MM.1S (cell line): ENCODE measurements at regions not wholly inside any gene's neighbourhood (a gene's known extent, or its start where the extent isn't known, plus 50 kb on each side); places are given as distances from the start of the nearest gene placed in this dataset.
"Not testable (repeated sequence)": the region's sequence is repeated elsewhere in the genome, so short reads cannot be mapped to it uniquely, and the experiment has no call there.

Experiments used
- DNase-seq: peaks from one replicate; pipeline ENCODE4 v3.0.0-alpha.2; 2015
- H2AFZ ChIP-seq: fragments of 300-600 bp; sonication (generic); 2 replicates; pipeline ENCODE4 v1.6.0; 2016; ENCODE audit warnings: antibody characterized with exemption, low read length
- H3F3A ChIP-seq: fragments of 300-600 bp; sonication (generic); 2 replicates; pipeline ENCODE4 v1.6.1; 2016; ENCODE audit warnings: mild to moderate bottlenecking, antibody characterized with exemption, low read length, moderate library complexity, mixed read lengths; ENCODE audit not compliant: insufficient read depth
- H3K27ac ChIP-seq: fragments of 300-600 bp; sonication (generic); 2 replicates; pipeline ENCODE4 v1.5.1; 2016; ENCODE audit warnings: mild to moderate bottlenecking, low read length
- H3K27me3 ChIP-seq: fragments of 300-600 bp; sonication (generic); replicated peaks from 2 replicates; pipeline ENCODE4 v1.6.0; 2016; ENCODE audit warnings: low read length; ENCODE audit not compliant: insufficient read depth
- H3K36me3 ChIP-seq: fragments of 300-600 bp; sonication (generic); replicated peaks from 2 replicates; pipeline ENCODE4 v1.6.1; 2016; ENCODE audit warnings: mild to moderate bottlenecking, low read length, mixed read lengths; ENCODE audit not compliant: insufficient read depth
- H3K4me1 ChIP-seq: fragments of 300-600 bp; sonication (generic); 2 replicates; pipeline ENCODE4 v1.6.1; 2016; ENCODE audit warnings: low read length, mixed read lengths
- H3K4me2 ChIP-seq: fragments of 300-600 bp; sonication (generic); 2 replicates; pipeline ENCODE4 v1.6.0; 2016; ENCODE audit warnings: low read depth, low read length
- H3K4me3 ChIP-seq: fragments of 300-600 bp; sonication (generic); 2 replicates; pipeline ENCODE4 v1.5.1; 2016; ENCODE audit warnings: low read length, mixed read lengths
- H3K79me2 ChIP-seq: fragments of 300-600 bp; sonication (generic); 2 replicates; pipeline ENCODE4 v1.6.1; 2016; ENCODE audit warnings: mixed run types, low read length, mixed read lengths
- H3K9ac ChIP-seq: fragments of 300-600 bp; sonication (generic); 2 replicates; pipeline ENCODE4 v1.6.1; 2016; ENCODE audit warnings: low read length, mixed read lengths
- H3K9me2 ChIP-seq: fragments of 300-600 bp; sonication (generic); replicated peaks from 2 replicates; pipeline ENCODE4 v1.6.1; 2016; ENCODE audit warnings: mild to moderate bottlenecking, low read length, mixed read lengths; ENCODE audit not compliant: insufficient read depth
- H3K9me3 ChIP-seq: fragments of 300-600 bp; sonication (generic); replicated peaks from 2 replicates; pipeline ENCODE4 v1.6.1; 2016; ENCODE audit warnings: mild to moderate bottlenecking, low read length, mixed read lengths; ENCODE audit not compliant: insufficient read depth
- H4K20me1 ChIP-seq: fragments of 300-600 bp; sonication (generic); 2 replicates; pipeline ENCODE4 v1.6.1; 2016; ENCODE audit warnings: mild to moderate bottlenecking, low read length, moderate library complexity, mixed read lengths; ENCODE audit not compliant: insufficient read depth
- EZH2 ChIP-seq: fragments of 300-600 bp; sonication (generic); optimal IDR thresholded peaks from 2 replicates; pipeline ENCODE3; 2017; ENCODE audit warnings: low read depth, mild to moderate bottlenecking, antibody characterized with exemption, low read length, mixed read lengths
- EZH2phosphoT487 ChIP-seq: fragments of 300-600 bp; sonication (generic); IDR thresholded peaks from 2 replicates; pipeline ENCODE4 v1.6.1; 2018; ENCODE audit warnings: antibody characterized with exemption, low read length
- TF ChIP-seq, protein P1 (sequence below): fragments of 300-600 bp; sonication (generic); IDR thresholded peaks from 2 replicates; pipeline ENCODE4 v1.5.1; 2016; ENCODE audit warnings: antibody characterized with exemption, low read length, mixed read lengths

DNA sequence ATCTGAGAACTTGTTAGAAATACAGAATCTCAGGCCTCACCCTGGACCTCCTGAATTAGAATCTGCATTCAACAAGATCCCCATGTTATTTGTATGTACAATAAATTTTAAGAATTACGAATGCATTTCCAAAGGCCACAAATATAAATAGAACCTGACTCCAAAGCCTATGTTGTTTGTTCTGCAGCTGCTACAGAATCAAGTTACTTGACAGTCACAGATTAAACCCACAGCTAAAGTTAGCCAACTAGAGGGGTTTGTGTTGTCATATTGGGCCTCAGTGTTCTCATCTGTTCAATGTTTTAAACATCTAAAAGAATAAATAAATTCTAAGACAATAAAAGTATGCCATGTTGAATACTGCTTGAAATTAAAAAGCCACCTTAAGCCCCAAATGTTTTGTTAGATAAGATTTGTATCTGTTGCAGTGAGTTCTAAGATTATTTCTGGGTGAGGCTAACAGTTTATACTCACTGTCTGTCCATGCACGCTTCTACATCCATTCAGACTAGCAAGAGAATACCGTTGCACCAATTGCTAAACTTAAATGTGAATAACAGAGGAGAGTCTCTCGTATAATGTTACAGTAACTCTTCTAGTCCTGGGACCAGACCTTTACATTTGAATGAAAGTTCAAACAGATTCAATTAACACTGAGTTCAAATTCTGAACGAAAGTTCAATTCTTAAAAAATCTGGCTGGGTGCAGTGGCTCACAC, 200.4 kb downstream of the MEMO1 start:
- Histone ChIP-seq H3K79me2 (no peaks in the 10 kb centered on the region), H3K36me3 (no peaks in the 10 kb centered on the region), H3F3A (peaks cover 16% of the 10 kb centered on the region), H3K27me3 (no peaks in the 10 kb centered on the region), H3K9me2 (no peaks in the 10 kb centered on the region), H3K9me3 (no peaks in the 10 kb centered on the region), H3K4me1 (peaks cover 20% of the 10 kb centered on the region), H3K4me3 (no peak overlapping the region), H4K20me1 (no peaks in the 10 kb centered on the region), H2AFZ (no peak overlapping the region), H3K27ac (no peak overlapping the region), H3K9ac (no peak overlapping the region), H3K4me2 (no peak overlapping the region)
- TF ChIP-seq, protein P1, sequence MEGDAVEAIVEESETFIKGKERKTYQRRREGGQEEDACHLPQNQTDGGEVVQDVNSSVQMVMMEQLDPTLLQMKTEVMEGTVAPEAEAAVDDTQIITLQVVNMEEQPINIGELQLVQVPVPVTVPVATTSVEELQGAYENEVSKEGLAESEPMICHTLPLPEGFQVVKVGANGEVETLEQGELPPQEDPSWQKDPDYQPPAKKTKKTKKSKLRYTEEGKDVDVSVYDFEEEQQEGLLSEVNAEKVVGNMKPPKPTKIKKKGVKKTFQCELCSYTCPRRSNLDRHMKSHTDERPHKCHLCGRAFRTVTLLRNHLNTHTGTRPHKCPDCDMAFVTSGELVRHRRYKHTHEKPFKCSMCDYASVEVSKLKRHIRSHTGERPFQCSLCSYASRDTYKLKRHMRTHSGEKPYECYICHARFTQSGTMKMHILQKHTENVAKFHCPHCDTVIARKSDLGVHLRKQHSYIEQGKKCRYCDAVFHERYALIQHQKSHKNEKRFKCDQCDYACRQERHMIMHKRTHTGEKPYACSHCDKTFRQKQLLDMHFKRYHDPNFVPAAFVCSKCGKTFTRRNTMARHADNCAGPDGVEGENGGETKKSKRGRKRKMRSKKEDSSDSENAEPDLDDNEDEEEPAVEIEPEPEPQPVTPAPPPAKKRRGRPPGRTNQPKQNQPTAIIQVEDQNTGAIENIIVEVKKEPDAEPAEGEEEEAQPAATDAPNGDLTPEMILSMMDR = no peak
- TF ChIP-seq EZH2phosphoT487 (no peak), EZH2 (no peak)
- no peak for DNase-seq

DNA sequence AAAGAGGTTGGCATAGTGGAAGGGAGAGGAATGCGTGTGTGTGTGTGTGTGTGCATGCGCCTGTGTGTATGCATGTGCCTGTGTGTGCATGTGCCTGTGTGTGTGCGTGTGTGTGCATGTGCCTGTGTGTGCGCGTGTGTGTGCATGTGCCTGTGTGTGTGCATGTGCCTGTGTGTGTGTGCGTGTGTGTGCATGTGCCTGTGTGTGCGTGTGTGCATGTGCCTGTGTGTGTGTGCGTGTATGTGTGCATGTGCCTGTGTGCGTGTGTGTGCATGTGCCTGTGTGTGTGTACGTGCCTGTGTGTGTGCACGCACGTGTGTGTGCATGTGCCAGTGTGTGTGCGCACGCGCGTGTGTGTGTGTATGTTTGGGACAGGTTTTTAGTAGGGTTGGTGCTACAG, 205.1 kb downstream of the MEMO1 start:
- H3K4me2 ChIP-seq = no peak overlapping the region
- H3K9me3 ChIP-seq = no peaks in the 10 kb centered on the region
- no peak for DNase-seq
- no peak overlapping the region for H3K4me3 ChIP-seq
- no peaks in the 10 kb centered on the region for H3K79me2 ChIP-seq
- no peak overlapping the region for H3K9ac ChIP-seq
- no peaks in the 10 kb centered on the region for H3F3A ChIP-seq
- no peaks in the 10 kb centered on the region for H4K20me1 ChIP-seq
- no peaks in the 10 kb centered on the region for H3K27me3 ChIP-seq
- no peak overlapping the region for H3K27ac ChIP-seq
- no peaks in the 10 kb centered on the region for H3K9me2 ChIP-seq
- no peaks in the 10 kb centered on the region for H3K36me3 ChIP-seq
- TF ChIP-seq, protein P1 = no peak
- no peaks in the 10 kb centered on the region for H3K4me1 ChIP-seq
- H2AFZ ChIP-seq = no peak overlapping the region

DNA sequence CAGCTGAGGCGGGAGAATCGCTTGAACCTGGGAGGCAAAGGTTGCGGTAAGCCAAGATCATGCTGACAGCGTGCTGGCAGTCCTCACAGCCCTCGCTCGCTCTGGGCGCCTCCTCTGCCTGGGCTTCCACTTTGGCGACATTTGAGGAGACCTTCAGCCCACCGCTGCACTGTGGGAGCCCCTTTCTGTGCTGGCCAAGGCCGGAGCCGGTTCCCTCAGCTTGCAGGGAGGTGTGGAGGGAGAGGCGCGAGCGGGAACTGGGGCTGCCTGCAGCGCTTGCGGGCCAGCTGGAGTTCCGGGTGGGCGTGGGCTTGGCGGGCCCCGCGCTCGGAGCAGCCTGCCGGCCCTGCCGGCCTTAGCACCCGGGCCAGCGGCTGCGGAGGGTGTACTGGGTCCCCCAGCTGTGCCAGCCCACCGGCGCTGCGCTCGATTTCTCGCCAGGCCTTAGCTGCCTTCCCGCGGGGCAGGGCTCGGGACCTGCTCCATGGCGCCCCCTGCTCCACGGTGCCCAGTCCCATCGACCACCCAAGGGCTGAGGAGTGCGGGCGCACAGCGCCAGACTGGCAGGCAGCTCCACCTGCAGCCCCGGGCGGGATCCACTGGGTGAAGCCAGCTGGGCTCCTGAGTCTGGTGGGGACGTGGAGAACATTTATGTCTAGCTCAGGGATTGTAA, 207.2 kb downstream of the MEMO1 start:
- not testable (repeated sequence) for H3K27ac ChIP-seq, H3K9ac ChIP-seq, H3F3A ChIP-seq, H3K4me2 ChIP-seq, H3K36me3 ChIP-seq, H2AFZ ChIP-seq, H3K4me1 ChIP-seq, H3K9me2 ChIP-seq, H3K9me3 ChIP-seq, H3K27me3 ChIP-seq, DNase-seq, H3K79me2 ChIP-seq, H4K20me1 ChIP-seq, H3K4me3 ChIP-seq

DNA sequence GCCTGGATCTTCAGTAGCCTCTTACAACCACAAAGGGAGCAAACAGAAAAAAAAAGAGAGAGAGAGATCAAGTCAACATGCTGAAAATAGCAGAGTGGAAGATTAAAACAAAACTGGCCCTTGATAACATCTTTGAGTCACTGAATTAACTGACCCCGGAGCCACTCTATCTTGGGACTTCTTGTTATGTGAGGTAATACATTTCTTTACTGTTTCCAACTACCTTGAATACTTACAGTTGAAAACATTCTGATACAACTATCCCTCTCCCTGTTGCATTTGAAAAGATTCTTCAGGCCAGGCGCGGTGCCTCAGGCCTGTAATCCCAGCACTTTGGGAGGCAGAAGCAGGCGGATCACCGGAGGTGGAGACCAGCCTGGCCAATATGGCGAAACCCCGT, 208.1 kb downstream of the MEMO1 start:
- no peak for DNase-seq

DNA sequence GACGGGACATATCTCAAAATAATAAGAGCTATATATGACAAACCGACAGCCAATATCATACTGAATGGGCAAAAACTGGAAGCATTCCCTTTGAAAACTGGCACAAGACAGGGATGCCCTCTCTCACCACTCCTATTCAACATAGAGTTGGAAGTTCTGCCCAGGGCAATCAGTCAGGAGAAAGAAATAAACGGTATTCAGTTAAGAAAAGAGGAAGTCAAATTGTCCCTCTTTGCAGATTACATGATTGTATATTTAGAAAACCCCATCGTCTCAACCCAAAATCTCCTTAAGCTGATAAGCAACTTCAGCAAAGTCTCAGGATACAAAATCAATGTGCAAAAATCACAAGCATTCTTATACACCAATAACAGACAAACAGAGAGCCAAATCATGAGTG, 211.5 kb downstream of the MEMO1 start:
- H3K9ac ChIP-seq, H3K9me2 ChIP-seq, DNase-seq, H3K4me2 ChIP-seq, H3K4me3 ChIP-seq, H3K27me3 ChIP-seq, H3K27ac ChIP-seq, H4K20me1 ChIP-seq, H3K79me2 ChIP-seq, H3K4me1 ChIP-seq, H3F3A ChIP-seq, H3K36me3 ChIP-seq, H2AFZ ChIP-seq, H3K9me3 ChIP-seq: not testable (repeated sequence)

More for the DNA sequence above, 208.1 kb downstream of the MEMO1 start:
- Histone ChIP-seq H3K36me3 (no peaks in the 10 kb centered on the region), H3K9ac (no peak overlapping the region), H2AFZ (no peak overlapping the region), H3K79me2 (no peaks in the 10 kb centered on the region), H3K9me3 (no peaks in the 10 kb centered on the region), H4K20me1 (no peaks in the 10 kb centered on the region), H3K4me1 (no peaks in the 10 kb centered on the region), H3K4me3 (no peak overlapping the region), H3K4me2 (no peak overlapping the region), H3F3A (no peaks in the 10 kb centered on the region), H3K27ac (no peak overlapping the region), H3K9me2 (no peaks in the 10 kb centered on the region), H3K27me3 (no peaks in the 10 kb centered on the region)
- TF ChIP-seq EZH2phosphoT487 (no peak), EZH2 (no peak)
- TF ChIP-seq, protein P1 = no peak
